ENCODE measurements at regions not wholly inside any gene's neighbourhood (a gene's known extent, or its start where the extent isn't known, plus 50 kb on each side); places are given as distances from the start of the nearest gene placed in this dataset.

DNA sequence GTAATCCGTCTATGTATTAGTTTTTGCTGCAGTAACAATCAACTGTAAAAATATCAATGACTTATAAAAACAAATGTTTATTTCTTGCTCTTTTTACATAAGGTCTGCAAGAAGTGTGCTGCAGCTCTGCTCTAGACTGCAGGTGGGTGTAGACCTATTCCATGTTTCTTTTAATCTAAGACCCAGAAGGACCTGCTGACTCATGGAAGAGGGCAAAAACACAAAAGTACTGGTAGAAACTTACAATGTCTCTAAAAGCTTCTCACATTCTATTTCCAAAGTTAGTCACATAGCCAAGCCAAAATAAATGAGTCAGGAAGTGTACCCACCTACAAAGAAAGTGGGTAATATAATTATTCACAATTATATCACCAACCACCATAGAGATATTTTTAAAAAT is 435.9 kb upstream of the FAT3 start:
- H3K4ac ChIP-seq (ENCODE audit: low read depth in 1 of 2, low read length in 2 of 2): no peak overlapping the region
- no peaks in the 10 kb centered on the region for H3K27me3 ChIP-seq (ENCODE audit: control insufficient read depth in 1 of 2, insufficient read depth in 1 of 2, low read length in 2 of 2)
- DNase-seq: no peak
- no peak overlapping the region for H2AFZ ChIP-seq (ENCODE audit: low read depth, low read length)
- H2BK12ac ChIP-seq (ENCODE audit: low read length in 2 of 2): no peak overlapping the region
- no peak overlapping the region for H2BK5ac ChIP-seq (ENCODE audit: low read depth, low read length, poor library complexity, severe bottlenecking)
- peaks cover 2% of the 10 kb centered on the region for H3K4me1 ChIP-seq (ENCODE audit: control insufficient read depth, insufficient read depth, low read depth, low read length)
- no peak overlapping the region for H2AK5ac ChIP-seq (ENCODE audit: low read length, severe bottlenecking)
- H3K79me1 ChIP-seq (replicated peaks; ENCODE audit: low read length, poor library complexity, severe bottlenecking): no peaks in the 10 kb centered on the region
- H4K8ac ChIP-seq (ENCODE audit: low read length): no peak overlapping the region
- no peak overlapping the region for H3K9ac ChIP-seq (ENCODE audit: low read length)
- no peak overlapping the region for H3K4me3 ChIP-seq (ENCODE audit: insufficient read depth in 1 of 2, low read depth in 1 of 2, low read length in 2 of 2)
- no peaks in the 10 kb centered on the region for H3K9me3 ChIP-seq (ENCODE audit: control insufficient read depth, low read length)
- H3K27ac ChIP-seq (ENCODE audit: low read length, poor library complexity, severe bottlenecking): no peak overlapping the region
- H2BK15ac ChIP-seq (ENCODE audit: low read depth, poor library complexity, severe bottlenecking): no peak overlapping the region
- no peak overlapping the region for H3K23ac ChIP-seq (ENCODE audit: low read length in 2 of 2)
- no peak overlapping the region for H3K18ac ChIP-seq (ENCODE audit: low read depth in 1 of 2, low read length in 2 of 2)
- WGBS: no CpG with 5 or more reads among the region's 1 CpG
- no peak overlapping the region for H3K4me2 ChIP-seq (ENCODE audit: low read length, poor library complexity, severe bottlenecking)
- no peak overlapping the region for H2BK120ac ChIP-seq (ENCODE audit: low read depth, low read length)
- no peak overlapping the region for H3K14ac ChIP-seq (ENCODE audit: low read length in 2 of 2)
- no peak overlapping the region for H4K91ac ChIP-seq (ENCODE audit: low read length)
- no peaks in the 10 kb centered on the region for H3K36me3 ChIP-seq (ENCODE audit: control insufficient read depth in 1 of 2, insufficient read depth in 2 of 2, low read depth in 1 of 2, low read length in 2 of 2)

DNA sequence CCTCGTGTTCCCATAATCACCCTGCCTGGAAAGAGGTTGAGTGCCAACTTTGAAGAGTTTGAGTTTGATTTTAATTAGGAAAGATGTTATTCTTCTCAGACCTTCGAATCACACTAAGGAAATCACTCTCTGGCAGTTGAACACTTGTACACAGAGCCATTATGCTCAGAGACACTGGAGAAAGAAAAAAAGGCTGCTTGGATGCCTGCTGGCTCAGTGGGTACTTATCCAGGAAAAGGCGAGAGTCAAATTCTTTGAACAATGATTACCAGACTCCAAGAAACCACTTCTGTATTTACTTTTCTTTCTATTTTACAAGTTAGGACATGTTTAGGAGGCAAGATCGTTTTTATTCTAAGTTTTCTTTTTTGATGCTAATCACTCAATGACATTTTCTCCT is 438.5 kb upstream of the FAT3 start:
- Histone ChIP-seq H3K79me1 (replicated peaks; ENCODE audit: low read length, poor library complexity, severe bottlenecking) (no peaks in the 10 kb centered on the region), H4K8ac (ENCODE audit: low read length) (no peak overlapping the region), H2BK5ac (ENCODE audit: low read depth, low read length, poor library complexity, severe bottlenecking) (no peak overlapping the region), H4K91ac (ENCODE audit: low read length) (no peak overlapping the region), H3K4ac (ENCODE audit: low read depth in 1 of 2, low read length in 2 of 2) (no peak overlapping the region), H3K23ac (ENCODE audit: low read length in 2 of 2) (no peak overlapping the region), H3K9me3 (ENCODE audit: control insufficient read depth, low read length) (no peaks in the 10 kb centered on the region), H3K36me3 (ENCODE audit: control insufficient read depth in 1 of 2, insufficient read depth in 2 of 2, low read depth in 1 of 2, low read length in 2 of 2) (peaks cover 0 to 3% of the 10 kb centered on the region in 2 experiments), H3K9ac (ENCODE audit: low read length) (no peak overlapping the region), H3K4me2 (ENCODE audit: low read length, poor library complexity, severe bottlenecking) (no peak overlapping the region), H3K18ac (ENCODE audit: low read depth in 1 of 2, low read length in 2 of 2) (no peak overlapping the region), H2AFZ (ENCODE audit: low read depth, low read length) (no peak overlapping the region), H3K27ac (ENCODE audit: low read length, poor library complexity, severe bottlenecking) (no peak overlapping the region), H2AK5ac (ENCODE audit: low read length, severe bottlenecking) (no peak overlapping the region), H2BK12ac (ENCODE audit: low read length in 2 of 2) (no peak overlapping the region), H2BK15ac (ENCODE audit: low read depth, poor library complexity, severe bottlenecking) (no peak overlapping the region), H3K27me3 (ENCODE audit: control insufficient read depth in 1 of 2, insufficient read depth in 1 of 2, low read length in 2 of 2) (no peaks in the 10 kb centered on the region), H2BK120ac (ENCODE audit: low read depth, low read length) (no peak overlapping the region), H3K4me1 (ENCODE audit: control insufficient read depth, insufficient read depth, low read depth, low read length) (peaks cover 2% of the 10 kb centered on the region), H3K14ac (ENCODE audit: low read length in 2 of 2) (no peak overlapping the region), H3K4me3 (ENCODE audit: insufficient read depth in 1 of 2, low read depth in 1 of 2, low read length in 2 of 2) (no peak overlapping the region)
- 83% methylated on average over 3 of the region's 4 CpGs for WGBS
- DNase-seq: no peak

DNA sequence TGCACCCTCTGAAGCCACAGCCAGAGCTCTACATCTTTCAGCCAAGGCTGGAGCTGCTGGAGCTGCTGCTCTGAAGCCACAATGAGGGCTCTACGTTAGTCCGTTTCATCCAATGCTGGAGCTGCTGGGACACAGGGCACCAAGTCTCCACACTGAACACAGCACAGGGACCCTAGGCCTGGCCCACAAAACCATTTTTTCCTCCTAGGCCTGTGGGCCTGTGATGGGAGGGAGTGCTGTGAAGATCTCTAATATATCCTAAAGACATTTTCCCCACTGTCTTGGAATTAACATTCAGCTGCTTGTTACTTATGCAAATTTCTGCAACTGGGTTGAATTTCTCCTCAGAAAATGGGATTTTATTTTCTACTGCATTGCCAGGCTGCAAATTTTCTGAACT is 441.4 kb upstream of the FAT3 start:
- WGBS: 80% methylated on average over 2 of the region's 2 CpGs
- no peak overlapping the region for H2BK5ac ChIP-seq (ENCODE audit: low read depth, low read length, poor library complexity, severe bottlenecking)
- H3K23ac ChIP-seq (ENCODE audit: low read length in 2 of 2): no peak overlapping the region

DNA sequence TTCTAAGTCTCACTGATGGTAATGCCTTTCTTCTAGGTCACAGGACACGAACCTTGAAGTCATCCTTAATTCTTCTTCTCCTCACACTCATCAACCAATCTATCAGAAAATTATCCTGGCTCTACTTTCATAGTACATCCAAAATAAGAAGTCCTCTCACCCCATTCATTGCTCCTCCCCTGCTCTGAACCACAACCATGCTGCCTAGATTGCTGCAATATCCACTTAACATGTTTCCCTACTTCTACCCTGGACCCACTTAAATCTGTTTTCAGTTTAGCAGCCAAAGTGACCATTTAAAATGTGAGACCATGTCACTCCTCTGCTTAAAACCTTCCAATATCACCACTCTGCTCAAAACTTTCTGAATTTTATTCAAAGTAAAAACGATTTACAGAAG is 445.9 kb upstream of the FAT3 start:
- H3K36me3 ChIP-seq (ENCODE audit: control insufficient read depth in 1 of 2, insufficient read depth in 2 of 2, low read depth in 1 of 2, low read length in 2 of 2): peaks cover 0 to 3% of the 10 kb centered on the region in 2 experiments

More for the DNA sequence above, 441.4 kb upstream of the FAT3 start:
- no peak overlapping the region for H4K91ac ChIP-seq (ENCODE audit: low read length)
- H3K4ac ChIP-seq (ENCODE audit: low read depth in 1 of 2, low read length in 2 of 2): no peak overlapping the region
- H2BK15ac ChIP-seq (ENCODE audit: low read depth, poor library complexity, severe bottlenecking): no peak overlapping the region
- no peaks in the 10 kb centered on the region for H3K27me3 ChIP-seq (ENCODE audit: control insufficient read depth in 1 of 2, insufficient read depth in 1 of 2, low read length in 2 of 2)
- no peak overlapping the region for H4K8ac ChIP-seq (ENCODE audit: low read length)
- H3K79me1 ChIP-seq (replicated peaks; ENCODE audit: low read length, poor library complexity, severe bottlenecking): no peaks in the 10 kb centered on the region
- no peak overlapping the region for H2AK5ac ChIP-seq (ENCODE audit: low read length, severe bottlenecking)
- H2BK12ac ChIP-seq (ENCODE audit: low read length in 2 of 2): no peak overlapping the region
- no peak overlapping the region for H3K4me3 ChIP-seq (ENCODE audit: insufficient read depth in 1 of 2, low read depth in 1 of 2, low read length in 2 of 2)
- no peak for DNase-seq
- H3K27ac ChIP-seq (ENCODE audit: low read length, poor library complexity, severe bottlenecking): no peak overlapping the region
- no peak overlapping the region for H3K18ac ChIP-seq (ENCODE audit: low read depth in 1 of 2, low read length in 2 of 2)
- H2AFZ ChIP-seq (ENCODE audit: low read depth, low read length): no peak overlapping the region
- H3K4me2 ChIP-seq (ENCODE audit: low read length, poor library complexity, severe bottlenecking): no peak overlapping the region
- no peaks in the 10 kb centered on the region for H3K4me1 ChIP-seq (ENCODE audit: control insufficient read depth, insufficient read depth, low read depth, low read length)
- H3K9ac ChIP-seq (ENCODE audit: low read length): no peak overlapping the region
- H3K14ac ChIP-seq (ENCODE audit: low read length in 2 of 2): no peak overlapping the region
- H3K36me3 ChIP-seq (ENCODE audit: control insufficient read depth in 1 of 2, insufficient read depth in 2 of 2, low read depth in 1 of 2, low read length in 2 of 2): peaks cover 0 to 3% of the 10 kb centered on the region in 2 experiments
- no peak overlapping the region for H2BK120ac ChIP-seq (ENCODE audit: low read depth, low read length)
- no peaks in the 10 kb centered on the region for H3K9me3 ChIP-seq (ENCODE audit: control insufficient read depth, low read length)

More for the DNA sequence above, 445.9 kb upstream of the FAT3 start:
- Histone ChIP-seq H2BK15ac (ENCODE audit: low read depth, poor library complexity, severe bottlenecking) (no peak overlapping the region), H3K4me2 (ENCODE audit: low read length, poor library complexity, severe bottlenecking) (no peak overlapping the region), H3K9me3 (ENCODE audit: control insufficient read depth, low read length) (no peaks in the 10 kb centered on the region), H4K8ac (ENCODE audit: low read length) (no peak overlapping the region), H2AFZ (ENCODE audit: low read depth, low read length) (no peak overlapping the region), H2BK120ac (ENCODE audit: low read depth, low read length) (no peak overlapping the region), H2BK12ac (ENCODE audit: low read length in 2 of 2) (no peak overlapping the region), H3K27me3 (ENCODE audit: control insufficient read depth in 1 of 2, insufficient read depth in 1 of 2, low read length in 2 of 2) (peaks cover 0 to 3% of the 10 kb centered on the region in 2 experiments), H3K9ac (ENCODE audit: low read length) (no peak overlapping the region), H3K18ac (ENCODE audit: low read depth in 1 of 2, low read length in 2 of 2) (no peak overlapping the region), H3K4me3 (ENCODE audit: insufficient read depth in 1 of 2, low read depth in 1 of 2, low read length in 2 of 2) (no peak overlapping the region), H3K79me1 (replicated peaks; ENCODE audit: low read length, poor library complexity, severe bottlenecking) (no peaks in the 10 kb centered on the region), H3K14ac (ENCODE audit: low read length in 2 of 2) (no peak overlapping the region), H3K27ac (ENCODE audit: low read length, poor library complexity, severe bottlenecking) (no peak overlapping the region), H4K91ac (ENCODE audit: low read length) (no peak overlapping the region), H3K23ac (ENCODE audit: low read length in 2 of 2) (no peak overlapping the region), H2BK5ac (ENCODE audit: low read depth, low read length, poor library complexity, severe bottlenecking) (no peak overlapping the region), H2AK5ac (ENCODE audit: low read length, severe bottlenecking) (no peak overlapping the region), H3K4ac (ENCODE audit: low read depth in 1 of 2, low read length in 2 of 2) (no peak overlapping the region), H3K4me1 (ENCODE audit: control insufficient read depth, insufficient read depth, low read depth, low read length) (no peaks in the 10 kb centered on the region)
- 61% methylated on average over 2 of the region's 2 CpGs for WGBS
- no peak for DNase-seq

Measured in mesenchymal stem cell (in vitro differentiated cells and primary cell).